ENCODE measurements at regions not wholly inside any gene's neighbourhood (a gene's known extent, or its start where the extent isn't known, plus 50 kb on each side); places are given as distances from the start of the nearest gene placed in this dataset.

GRCh38 chr20:22529150-22530019, 55.0 kb downstream of the FOXA2 start:
- no peaks in the 10 kb centered on the region for H3K27me3 ChIP-seq (ENCODE audit: control insufficient read depth, insufficient read depth, low read length)
- no peak for TF ChIP-seq CTCF (IDR thresholded peaks at IDR 0.05; ENCODE audit: insufficient read depth, low read length, severe bottlenecking)
- H3K36me3 ChIP-seq (ENCODE audit: control insufficient read depth, insufficient read depth, low read length): no peaks in the 10 kb centered on the region
- DNase-seq (ENCODE audit: low read depth) (no peak), FAIRE-seq (no peak)
- no peak overlapping the region for H3K4me3 ChIP-seq (ENCODE audit: low read depth, low read length)

DNA sequence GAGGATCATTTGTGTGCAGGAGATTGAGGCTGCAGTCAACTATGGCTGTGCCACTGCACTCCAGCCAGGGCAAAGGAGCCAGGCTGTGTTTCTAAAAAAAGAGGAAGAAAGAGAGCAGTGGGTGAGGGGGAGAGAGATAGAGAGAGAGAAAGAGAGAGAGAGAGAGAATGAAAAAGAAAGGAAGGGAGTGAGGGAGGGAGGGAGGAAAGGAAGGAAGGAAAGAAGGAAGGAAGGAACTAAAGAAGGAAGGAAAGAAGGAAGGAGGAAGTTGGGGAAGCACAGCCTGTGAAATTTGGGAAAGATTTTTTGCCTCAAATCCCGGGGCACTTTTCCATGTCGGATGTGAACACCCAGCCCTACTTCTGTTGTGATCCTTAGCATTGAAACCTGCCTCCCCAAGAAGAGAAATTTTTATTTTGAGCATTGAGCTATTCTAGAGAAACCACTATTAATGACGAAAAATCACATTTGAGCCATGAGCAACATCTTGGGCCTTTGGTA, 57.8 kb downstream of the FOXA2 start:
- DNase-seq (ENCODE audit: low read depth) (no peak), FAIRE-seq (no peak)
- Histone ChIP-seq H3K4me3 (ENCODE audit: low read depth, low read length) (no peak overlapping the region), H3K27me3 (ENCODE audit: control insufficient read depth, insufficient read depth, low read length) (no peaks in the 10 kb centered on the region), H3K36me3 (ENCODE audit: control insufficient read depth, insufficient read depth, low read length) (no peaks in the 10 kb centered on the region)
- TF ChIP-seq CTCF (IDR thresholded peaks at IDR 0.05; ENCODE audit: insufficient read depth, low read length, severe bottlenecking): no peak

GRCh38 chr20:22525821-22526220, 58.6 kb downstream of the FOXA2 start:
- Histone ChIP-seq H3K4me3 (ENCODE audit: low read depth, low read length) (no peak overlapping the region), H3K36me3 (ENCODE audit: control insufficient read depth, insufficient read depth, low read length) (no peaks in the 10 kb centered on the region), H3K27me3 (ENCODE audit: control insufficient read depth, insufficient read depth, low read length) (no peaks in the 10 kb centered on the region)
- no peak for DNase-seq (ENCODE audit: low read depth)
- no peak for FAIRE-seq
- TF ChIP-seq CTCF (IDR thresholded peaks at IDR 0.05; ENCODE audit: insufficient read depth, low read length, severe bottlenecking): no peak

DNA sequence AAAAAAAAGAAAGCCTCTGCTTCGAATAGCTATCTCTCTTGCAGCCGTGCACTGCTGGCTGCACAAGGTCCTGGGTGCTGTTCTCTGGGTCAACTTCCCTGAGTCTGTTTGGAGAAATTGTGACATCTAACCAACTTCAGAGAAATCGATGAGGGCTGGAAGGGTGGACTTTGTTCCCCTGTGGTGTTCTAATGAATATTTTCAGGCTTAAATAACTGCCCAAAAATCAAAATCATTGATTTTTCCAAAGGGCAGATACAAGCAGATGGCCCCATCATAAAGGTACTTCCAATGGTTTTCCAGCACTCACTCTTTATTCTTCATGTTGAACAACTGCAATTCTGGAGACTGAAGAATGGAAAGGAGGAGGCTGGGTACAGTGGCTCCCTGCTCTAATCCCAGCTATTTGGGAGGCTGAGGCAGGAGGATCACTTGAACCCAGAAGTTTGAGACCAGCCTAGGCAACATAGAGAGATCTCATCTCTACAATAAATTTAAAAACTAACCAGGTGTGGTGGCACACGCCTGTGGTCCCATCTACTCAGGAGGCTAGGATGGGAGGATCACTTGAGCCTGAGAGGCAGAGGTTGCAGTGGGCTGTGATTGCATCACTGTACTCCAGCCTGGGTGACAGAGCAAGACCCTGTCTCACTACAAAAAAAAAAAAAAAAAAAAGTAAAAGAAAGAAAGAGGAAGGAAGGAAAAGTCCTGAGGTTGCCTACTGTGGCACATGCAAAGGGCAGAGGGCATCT, 59.1 kb downstream of the FOXA2 start:
- FAIRE-seq: no peak
- H3K36me3 ChIP-seq (ENCODE audit: control insufficient read depth, insufficient read depth, low read length): no peaks in the 10 kb centered on the region
- DNase-seq (ENCODE audit: low read depth): no peak
- no peak overlapping the region for H3K4me3 ChIP-seq (ENCODE audit: low read depth, low read length)
- no peaks in the 10 kb centered on the region for H3K27me3 ChIP-seq (ENCODE audit: control insufficient read depth, insufficient read depth, low read length)
- no peak for TF ChIP-seq CTCF (IDR thresholded peaks at IDR 0.05; ENCODE audit: insufficient read depth, low read length, severe bottlenecking)

GRCh38 chr20:22524393-22525015, 59.9 kb downstream of the FOXA2 start:
- FAIRE-seq: no peak

More at GRCh38 chr20:22524393-22525015, 59.9 kb downstream of the FOXA2 start:
- DNase-seq (ENCODE audit: low read depth): no peak
- no peak overlapping the region for H3K4me3 ChIP-seq (ENCODE audit: low read depth, low read length)
- no peaks in the 10 kb centered on the region for H3K27me3 ChIP-seq (ENCODE audit: control insufficient read depth, insufficient read depth, low read length)
- TF ChIP-seq CTCF (IDR thresholded peaks at IDR 0.05; ENCODE audit: insufficient read depth, low read length, severe bottlenecking): no peak
- no peaks in the 10 kb centered on the region for H3K36me3 ChIP-seq (ENCODE audit: control insufficient read depth, insufficient read depth, low read length)
